NCI-H69 (cell line): ENCODE measurements at regions not wholly inside any gene's neighbourhood (a gene's known extent, or its start where the extent isn't known, plus 50 kb on each side); places are given as distances from the start of the nearest gene placed in this dataset.
A peak's percentile ranks its signal among the peaks of the same experiment; 100 is the strongest.

Experiments used
- DNase-seq: peaks from one replicate; lab custom pipeline; 2025; lab: John Stamatoyannopoulos, UW

DNA sequence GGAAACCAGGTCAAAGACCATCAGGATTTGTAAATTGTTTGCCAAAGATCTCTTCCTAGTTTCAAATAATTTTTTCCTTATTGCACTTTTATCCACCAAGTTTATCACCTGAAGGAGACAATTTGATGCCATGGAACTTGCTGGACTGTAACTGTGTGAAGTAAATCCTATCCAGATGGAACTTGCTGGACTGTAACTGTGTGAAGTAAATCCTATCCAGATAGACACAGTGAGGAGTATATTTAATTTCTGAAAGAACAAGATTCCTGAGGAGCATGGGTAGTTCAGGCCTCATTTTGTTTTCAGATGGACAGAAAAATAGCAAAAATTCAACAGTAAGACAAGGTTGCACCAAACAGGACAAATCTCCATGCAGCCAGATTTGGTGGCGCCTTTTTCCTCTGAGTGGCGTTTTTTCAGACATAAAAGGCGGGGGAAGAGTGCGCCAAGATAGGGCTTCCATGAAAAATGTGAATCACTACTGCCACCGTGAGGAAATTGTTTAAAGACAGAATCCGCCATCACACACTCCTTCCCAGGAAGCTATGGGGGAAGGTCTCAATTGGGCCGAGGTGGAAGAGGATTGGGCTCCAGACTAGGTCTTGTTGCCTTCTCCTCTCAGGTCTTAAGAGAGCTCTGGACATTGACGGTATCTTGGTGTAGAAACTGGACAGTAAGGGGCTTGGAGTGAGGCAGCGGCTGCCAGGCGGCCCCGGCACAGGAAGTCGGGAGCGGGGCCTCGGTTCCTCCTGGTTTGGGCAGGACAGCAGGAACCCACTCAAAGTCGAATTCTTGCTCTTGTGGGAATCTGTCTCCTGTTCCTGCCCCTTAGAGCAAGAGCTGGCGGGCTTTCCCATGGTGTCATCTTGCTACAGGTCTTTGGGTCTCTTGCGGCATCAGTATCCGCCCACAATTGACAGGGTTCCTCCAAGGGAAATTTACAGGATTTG lies 234.7 kb downstream of the OR13H1 start:
- DNase-seq = peak; percentile 47

DNA sequence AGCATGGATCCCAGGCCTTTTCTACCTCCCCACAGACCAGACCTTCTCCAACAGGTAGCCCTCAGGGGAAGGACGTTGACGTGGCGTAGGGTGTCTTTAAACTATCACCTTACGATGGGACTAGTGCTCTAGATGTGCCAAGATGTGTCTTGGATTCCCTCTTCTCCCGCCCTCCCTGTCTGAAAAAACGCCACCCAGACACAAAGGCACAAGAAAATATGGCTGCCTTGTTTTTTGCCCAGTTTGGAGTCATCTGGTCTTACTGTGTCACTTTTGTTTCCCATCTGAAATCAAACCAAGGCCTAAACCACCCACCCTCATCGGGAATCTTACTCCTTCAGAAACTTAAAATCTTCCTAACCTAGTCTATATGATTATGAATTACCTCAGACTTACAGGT lies 235.4 kb downstream of the OR13H1 start:
- no peak for DNase-seq

DNA sequence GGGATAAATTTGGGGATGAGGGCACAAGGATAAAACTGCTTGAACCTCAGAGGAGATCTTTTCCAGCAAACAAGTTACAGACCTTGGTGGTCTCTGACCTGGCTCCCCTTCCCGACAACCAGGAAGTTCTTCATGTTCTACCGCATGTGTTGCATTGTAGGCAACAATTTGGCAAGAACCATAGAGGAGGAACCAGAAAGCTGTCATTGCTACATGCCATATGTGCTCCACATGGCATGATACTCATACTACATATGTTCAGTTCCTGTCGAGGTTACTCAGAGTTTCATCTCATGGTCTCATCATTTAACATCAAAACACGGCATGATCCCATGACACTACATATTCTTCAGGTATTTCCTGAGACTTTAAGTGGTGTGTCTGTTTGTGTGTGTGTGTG lies 235.9 kb downstream of the OR13H1 start:
- DNase-seq = no peak

DNA sequence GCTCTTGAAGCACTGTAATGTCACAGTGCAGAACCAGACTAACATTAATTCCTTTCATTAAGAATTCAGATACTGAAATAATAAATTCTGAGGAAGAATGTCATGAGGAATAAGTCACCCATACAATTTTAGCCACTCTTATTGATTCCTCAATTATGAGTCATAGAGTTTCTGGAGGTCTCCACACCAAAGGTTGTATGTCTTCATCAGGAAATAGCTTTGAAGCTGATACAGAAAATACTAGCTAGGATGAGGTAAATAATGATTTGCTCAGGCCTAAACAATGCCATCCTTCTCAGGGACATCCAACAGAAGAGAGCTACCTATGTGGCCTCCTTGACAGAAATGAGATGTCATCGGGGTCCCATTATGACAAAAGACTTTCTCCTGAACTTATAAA lies 238.8 kb downstream of the OR13H1 start:
- no peak for DNase-seq

DNA sequence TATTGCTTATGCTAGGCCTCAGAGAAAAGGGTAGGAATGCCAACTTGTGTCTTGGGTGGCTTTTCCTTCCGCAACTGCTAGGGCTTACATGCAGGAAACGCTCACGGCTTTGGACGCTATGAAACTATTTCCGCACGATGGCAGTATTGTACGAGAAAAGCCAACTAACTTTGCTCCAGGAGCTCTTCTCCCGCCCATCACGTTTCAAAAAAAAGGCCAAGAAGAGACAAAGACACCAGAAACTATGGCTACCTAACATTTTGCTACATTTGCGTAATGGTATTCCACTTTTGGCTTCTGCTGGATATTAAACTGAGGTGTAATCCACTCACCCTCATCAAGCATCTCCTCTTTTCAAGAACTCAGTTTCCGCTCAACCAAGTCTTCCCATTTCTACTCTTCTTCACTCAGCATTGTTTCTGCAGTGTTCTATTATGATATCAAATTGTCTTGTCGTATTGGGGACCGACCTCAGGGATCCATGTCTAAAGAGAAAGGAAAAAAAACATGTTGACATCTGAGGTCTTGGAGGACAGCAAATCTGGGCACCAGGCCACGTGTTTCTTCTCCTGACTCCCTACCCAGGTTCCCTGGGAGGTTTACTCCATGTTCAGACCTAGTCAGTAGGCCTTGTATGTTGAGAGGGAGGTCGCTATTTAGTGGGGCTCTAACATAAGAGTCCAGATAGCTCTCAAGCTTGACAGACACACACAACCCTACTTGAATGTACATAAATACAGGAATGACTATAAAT lies 239.4 kb upstream of the STK26 start:
- no peak for DNase-seq

DNA sequence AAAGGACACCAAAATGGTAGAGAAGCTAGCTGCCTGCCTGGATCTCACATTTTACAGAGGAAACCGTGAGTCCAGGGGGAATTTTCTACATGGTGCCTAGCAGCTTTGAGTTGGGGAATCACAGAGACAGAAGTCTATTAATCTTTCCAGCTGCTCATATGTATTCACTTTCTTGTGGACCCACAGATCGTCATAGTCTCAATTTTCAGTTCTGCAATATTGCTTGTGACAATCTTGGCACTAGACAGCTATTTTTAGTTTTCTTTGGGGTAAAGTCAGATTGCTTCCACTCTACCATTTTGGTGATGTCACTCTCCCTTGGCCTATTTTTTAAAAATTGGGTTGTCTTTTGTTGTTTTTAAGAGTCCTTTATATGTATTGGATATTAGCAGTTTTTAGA lies 233.4 kb upstream of the STK26 start:
- DNase-seq = no peak

DNA sequence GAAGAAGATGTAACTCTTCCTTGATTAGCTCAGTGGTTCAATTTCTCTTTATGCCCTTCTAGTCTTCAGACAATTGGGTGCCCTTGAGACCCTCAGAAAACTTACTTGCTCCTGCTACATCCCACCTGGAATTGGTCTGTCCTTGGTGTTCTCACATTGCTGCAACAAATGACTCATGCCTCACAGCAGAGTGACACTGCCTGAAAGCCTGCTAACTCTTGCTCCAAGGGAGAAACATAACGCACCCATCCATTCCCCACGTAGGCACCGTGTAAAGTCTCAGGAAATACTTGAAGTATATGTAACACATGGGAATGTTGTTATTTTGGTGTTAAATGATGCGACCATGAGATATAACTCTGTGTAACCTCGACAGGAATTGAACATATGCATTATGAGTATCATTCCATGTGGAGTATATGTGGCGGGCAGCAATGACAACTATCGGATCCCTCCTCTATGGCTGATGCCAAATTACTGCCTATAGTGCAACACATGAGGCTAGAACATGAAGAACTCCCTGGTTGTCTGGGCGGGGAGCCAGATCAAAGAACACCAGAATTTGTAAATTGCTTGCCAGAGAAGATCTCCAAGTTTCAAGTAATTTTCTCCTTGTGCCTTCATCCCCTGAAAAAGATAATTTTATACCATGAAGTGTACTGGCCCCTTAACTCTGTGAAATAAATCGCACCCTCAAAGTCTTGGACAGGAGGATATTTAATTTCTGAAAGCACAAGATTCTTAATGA lies 231.3 kb upstream of the STK26 start:
- peak; percentile 77 for DNase-seq

DNA sequence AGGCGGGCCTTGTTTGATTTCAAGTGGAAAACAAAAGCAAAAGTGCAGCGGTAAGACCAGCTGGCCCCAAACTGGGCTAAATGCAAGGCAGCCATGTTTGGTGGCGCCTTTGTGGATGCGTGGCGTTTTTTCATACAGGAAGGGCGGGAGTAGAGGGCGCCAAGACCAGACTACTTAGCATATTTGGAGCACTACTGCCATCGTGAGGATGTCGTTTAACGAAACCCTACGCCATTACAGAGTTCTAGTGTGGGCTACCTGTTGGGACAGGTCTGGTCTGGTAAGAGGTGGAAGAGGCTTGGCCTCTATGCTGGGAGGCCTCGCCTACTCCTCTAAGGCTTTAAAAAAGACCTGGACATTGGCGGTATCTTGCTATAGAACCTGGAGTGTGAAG lies 230.7 kb upstream of the STK26 start:
- DNase-seq = peak; percentile 95

DNA sequence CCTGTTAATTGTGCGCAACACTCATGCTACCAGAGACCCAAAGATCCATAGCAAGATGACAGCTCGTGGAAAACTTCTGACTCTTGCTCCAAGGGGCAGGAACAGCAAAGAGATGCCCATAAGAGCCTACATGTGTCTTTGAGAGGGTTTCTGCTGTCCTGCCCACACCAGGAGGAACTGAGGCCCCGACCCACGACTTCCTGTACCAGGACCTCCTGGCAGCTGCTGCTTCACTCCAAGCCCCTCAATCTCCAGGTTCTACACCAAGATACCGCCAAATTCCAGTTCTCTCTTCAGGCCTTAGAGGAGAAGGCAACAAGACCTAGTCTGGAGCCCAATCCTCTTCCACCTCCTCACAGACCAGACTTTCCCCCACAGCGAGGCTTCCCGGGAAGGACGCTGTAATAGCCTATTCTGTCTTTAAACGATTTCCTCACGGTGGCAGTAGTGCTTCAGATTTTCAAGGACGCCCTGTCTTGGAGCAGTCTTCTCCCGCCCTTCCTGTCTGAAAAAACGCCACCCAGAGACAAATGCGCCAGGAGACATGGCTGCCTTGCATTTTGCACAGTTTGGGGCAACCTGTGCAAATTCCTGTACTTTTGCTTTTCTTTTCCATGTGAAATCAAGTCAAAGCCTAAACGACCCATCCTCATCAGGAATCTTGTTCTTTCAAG lies 230.2 kb upstream of the STK26 start:
- DNase-seq = peak; percentile 92

DNA sequence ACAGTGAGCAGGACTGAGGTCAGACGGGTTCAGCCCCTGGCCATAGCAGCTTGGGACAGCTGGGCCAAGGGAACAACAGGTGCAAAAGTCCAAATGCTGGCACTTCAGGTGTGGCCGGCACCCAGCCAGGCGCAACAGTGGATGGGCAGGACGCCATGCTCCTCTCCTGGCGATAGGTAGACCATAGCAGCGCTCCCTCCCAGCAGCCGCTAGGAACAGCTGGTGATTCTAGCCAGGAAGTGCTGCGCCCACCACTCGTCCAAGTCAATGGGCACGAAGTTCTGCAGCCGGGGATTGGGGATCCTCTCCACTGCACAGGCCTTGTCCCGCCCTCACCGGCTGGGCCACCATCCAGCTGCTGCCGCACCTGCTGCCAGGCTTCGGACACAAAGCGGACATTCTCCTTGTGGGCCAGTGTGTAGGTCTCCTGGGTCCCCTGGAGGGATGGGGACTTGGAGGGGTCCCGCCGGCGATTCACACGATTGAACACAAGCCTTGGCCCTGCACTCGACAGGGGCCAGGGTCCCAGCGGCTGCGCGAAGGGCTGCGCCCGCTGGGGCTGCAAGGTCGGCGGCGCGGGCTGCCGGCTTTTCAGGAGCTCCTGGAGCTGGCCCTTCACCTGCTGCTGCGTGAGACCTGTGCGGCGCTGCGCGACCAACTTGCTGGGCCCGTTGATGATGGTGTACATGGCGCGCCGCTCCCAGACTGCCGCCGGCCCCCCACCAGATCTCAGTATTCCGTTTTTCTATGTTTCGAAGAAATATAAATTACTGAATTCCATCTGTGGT lies 227.5 kb upstream of the STK26 start:
- peak; percentile 43 for DNase-seq

DNA sequence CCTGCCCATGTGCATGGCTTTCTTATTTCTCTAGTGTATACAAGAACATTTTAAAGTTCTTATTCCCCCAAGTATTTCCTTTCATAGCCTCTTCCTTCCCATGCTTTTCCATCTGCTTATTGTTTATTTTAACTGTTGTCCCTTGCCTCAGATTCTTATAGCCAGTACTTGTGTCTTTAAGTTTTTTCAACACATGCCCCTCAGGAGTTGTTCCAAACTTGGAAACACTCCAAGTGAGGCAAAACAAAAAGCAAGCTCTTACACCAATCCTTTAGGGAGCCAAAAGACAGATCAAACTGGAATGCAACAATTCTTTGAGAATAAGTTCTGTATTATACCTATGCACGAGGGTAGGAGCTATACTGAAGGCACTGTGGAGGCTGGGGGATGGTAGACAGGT lies 222.0 kb upstream of the STK26 start:
- no peak for DNase-seq

DNA sequence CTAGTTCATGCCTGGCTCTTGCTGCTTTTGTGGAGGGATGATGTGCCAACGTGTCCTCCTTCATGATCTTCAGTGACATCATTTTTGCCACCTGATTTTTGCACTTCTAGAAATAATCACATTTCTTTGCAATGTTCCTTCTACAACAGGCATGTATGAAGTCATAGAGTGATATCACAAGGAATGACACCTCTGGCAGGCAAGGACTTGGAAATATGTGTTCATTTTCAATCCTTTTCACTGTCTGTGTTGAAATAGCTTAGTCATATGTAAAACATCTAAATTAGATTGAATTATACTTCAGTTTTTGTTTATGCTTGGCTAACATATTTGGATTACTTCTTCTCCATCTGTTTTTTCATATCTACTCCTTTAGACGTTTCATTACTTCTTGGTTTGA lies 221.2 kb upstream of the STK26 start:
- no peak for DNase-seq

DNA sequence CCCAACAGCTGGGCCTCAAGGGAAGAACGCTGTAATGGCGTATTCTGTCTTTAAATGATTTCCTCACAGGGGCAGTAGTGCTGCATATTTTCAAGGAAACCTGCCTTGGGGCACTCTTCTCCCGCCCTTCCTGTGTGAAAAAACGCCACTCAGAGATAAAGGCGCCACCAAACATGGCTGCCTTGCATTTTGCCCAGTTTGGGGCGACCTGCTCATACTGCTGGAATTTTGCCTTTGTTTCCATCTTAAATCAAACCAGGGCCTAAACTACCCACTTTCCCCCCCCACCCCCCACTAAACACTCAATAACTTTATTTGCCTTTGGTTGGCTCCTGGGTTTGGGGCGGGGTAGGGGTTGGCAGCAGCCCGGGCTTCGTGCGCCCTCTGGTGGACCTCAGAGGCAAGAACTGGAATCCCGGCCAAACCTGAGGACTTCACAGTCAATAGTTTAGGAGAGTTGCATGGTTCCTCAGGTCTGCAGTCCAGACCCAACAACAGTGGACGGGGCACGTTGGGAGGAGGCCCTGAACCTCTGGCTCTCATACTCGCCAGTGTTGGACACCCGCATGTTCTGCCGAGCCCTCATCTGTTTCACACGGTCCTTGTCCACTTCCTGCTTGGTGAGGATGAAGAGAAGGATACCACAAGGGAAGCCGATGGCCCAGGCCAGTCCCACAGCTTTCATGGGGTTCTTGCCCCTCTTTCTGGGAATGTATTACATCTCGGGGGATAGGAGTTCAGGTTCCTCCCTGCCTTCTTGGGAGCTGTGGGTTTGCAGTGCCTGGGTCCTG lies 220.1 kb upstream of the STK26 start:
- DNase-seq = peak; percentile 84

DNA sequence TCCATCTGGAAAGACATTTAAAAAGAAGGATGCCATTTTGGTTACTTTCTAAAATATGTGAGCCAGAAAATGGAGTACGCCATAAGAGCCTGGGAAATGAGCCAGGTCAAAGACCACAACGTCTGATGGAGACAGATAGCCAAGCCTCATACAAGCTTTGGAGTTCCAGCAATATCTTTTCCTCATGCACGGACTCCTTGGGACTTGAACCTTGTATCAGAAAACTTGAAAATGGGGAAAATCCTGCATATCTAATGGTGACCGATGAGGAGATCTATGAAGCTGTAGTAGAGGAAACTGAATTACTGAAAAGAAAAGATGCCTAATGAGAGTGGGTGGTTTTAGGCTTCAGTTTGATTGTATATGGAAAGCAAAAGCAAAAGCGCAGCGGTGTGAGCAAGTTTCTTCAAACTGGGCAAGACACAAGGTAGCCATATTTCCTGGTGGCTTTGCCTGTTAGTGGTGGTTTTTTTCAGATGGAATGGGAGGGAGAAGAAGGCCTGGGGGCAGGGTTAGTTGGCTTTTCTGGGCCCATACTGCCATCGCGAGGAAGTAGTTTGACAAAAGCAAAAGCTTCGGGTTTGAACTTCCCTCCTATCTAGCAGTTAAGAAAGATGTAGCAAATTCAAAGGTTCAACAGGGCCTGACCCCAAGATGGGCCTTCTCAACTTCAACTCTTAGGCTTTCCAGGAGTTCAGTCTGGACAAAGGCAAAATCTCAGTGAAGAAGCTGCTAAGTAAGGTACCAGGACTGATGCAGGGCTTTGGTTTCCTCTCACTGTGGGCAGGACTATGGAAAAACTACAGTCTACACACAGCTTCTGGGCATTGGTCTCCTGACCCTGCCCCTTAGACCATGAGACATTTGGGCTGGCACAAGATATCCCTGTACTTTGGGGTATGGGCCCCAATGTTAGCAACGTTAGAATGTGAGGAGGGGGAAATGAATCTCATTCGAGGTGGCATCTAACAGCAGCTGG lies 210.0 kb upstream of the STK26 start:
- peak; percentile 3 for DNase-seq

DNA sequence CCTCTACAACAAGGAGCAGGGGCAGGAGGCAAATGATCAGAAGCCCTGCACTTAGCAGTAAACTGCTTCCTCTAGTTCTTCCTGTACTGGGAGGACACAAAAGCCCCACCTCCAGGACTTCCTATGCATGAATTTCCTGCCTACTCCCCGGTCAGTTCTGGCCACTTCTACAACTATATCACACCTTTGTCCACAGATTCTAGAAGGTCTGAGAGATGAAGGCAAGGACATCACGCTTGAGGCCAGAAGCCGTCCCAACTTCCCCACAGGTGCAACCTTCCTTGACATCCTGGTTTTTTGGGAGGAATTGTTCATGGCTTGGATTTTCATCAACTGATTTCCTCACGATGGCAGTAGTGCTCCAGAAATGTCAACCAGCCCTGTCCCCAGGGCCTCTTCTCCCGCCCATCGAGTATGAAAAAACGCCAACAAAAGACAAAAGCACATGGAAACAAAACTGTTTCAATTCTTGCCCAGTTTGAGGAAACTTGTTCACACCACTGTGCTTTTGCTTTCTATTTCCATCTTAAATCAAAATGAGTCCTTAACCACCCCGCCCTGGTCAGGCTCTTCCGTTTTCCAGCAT lies 206.5 kb upstream of the STK26 start:
- peak; percentile 9 for DNase-seq

DNA sequence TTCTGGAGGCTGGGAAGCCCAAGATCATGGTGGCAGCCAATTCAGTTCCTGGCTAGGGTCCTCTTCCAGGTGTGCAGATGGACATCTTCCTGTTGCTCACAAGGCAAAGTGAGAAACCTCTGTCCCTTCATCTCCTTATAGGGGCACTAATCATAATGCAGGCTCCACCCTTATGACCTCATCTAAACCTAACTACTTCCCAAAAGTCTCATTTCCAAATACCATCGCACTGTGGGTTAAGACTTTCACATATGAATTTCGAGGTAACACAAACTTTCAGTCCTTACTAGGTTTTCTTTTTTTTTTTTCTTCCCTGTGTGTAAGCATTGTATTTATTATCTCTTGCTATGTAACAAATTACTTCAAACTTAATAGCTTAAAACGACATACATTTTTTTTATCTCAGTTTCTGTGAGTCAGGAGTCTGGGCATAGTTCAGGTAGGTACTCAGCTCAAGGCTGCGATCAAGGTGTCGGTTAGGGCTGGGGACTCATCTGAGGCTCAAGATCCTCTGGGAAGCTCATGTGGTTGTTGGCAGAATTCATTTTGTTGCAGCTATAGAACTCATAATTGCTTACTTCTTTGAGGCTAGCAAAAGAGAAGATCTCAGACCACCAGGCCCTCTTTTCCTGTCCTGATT lies 204.7 kb upstream of the STK26 start:
- no peak for DNase-seq

DNA sequence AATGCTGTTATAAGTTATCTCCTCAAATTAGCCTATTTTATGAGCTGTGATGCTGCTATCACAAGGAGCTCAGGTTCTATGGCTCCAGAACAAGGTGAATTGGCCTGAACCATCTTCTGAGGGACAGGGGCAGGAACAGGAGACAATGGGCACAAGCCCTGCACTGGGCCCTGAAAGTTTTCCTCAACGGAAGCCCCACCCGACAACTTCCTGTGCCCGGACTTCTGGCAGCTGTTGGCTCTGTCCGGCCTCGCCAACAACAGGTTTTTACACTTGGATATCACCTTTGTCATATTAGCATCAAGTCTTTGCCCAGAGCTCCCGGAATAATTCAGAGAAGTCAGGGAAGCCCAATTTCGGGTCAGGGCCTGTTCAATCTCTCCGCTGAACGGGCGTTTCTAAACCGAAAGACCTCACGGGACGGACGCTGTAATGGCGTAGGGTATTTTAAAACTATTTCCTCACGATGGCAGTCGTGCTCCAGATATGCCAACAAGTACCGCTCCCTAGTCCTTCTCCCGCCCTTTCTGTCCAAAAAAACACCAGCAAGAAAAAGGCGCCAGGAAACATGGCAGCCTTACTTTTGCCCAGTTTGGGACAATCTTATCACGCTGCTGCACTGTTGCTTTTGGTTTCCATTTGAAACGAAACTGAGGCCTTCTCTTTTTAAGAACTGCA lies 201.0 kb upstream of the STK26 start:
- DNase-seq = no peak

DNA sequence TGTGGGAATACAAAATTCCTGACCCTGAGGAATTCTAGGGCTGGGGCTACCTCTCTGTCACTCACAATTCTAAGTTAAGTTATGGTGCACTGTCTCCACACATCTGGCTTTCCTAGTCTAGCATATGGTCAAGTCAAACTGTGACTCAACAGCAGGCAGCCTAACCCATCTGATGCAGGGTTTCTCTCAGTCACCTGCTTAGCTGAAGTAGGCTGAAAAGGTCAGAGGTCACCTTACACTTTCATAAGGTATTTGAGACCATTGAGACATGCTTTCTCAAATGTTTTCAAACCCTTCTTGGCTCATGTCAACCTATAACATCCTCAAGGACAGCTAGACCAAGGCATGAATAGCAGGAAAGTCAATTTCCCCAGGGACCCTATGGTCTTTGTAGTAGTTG lies 196.5 kb upstream of the STK26 start:
- DNase-seq = no peak
